HTR-8/SVneo (cell line): ENCODE measurements at regions not wholly inside any gene's neighbourhood (a gene's known extent, or its start where the extent isn't known, plus 50 kb on each side); places are given as distances from the start of the nearest gene placed in this dataset.

ENCODE experiments used
- DNase-seq: peaks from one replicate; pipeline ENCODE4 v3.0.0; 2011; ENCODE audit warnings: low spot score, mixed read lengths; ENCODE audit not compliant: insufficient read length
- FAIRE-seq: peaks from 2 replicates; lab custom pipeline; 2011; peaks lifted over from hg19 to GRCh38; lab: Jason Lieb, UNC

GRCh38 chr15:61500951-61501620 is 272.0 kb upstream of the RORA start:
- no peak for DNase-seq
- no peak for FAIRE-seq

DNA sequence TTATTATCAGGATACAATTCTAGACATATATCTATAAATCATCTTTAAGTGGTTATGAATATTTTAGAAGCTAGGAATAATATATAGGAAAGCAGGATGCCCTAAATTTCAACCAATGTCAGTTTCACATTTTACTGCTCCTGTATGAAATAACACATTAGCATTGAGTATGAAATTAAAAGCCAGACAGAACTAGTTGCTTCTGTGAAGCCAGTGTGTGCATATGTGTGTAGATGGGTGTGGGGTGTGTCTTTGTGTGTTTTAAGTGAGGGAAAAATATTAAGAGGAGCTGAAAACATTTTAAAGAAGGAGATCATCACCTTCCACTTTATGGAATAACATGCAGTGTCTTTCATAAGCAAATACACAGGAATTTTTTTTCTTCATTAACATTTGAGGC is 271.4 kb upstream of the RORA start:
- FAIRE-seq (no peak), DNase-seq (no peak)

DNA sequence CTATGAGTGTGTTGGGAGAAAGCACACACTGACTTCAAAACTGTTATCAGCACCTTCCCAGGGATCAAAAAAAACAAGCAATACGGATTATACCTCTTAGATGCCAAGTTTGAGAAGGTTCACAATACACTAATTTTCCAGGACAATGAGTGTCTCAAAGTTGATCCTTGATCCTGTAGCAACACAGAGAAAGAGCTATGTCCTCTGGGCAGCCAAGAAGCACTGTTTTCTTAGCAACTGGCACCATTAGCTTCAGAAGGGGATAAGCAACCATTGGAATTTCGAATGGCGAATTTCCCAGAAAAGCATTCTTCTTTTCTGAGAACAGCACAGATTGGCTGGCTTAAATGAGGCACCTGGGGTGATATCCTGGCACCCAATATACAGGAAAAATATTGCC is 270.3 kb upstream of the RORA start:
- no peak for FAIRE-seq
- DNase-seq, result no peak

GRCh38 chr15:61489571-61489970 is 260.5 kb upstream of the RORA start:
- DNase-seq (no peak), FAIRE-seq (no peak)

DNA sequence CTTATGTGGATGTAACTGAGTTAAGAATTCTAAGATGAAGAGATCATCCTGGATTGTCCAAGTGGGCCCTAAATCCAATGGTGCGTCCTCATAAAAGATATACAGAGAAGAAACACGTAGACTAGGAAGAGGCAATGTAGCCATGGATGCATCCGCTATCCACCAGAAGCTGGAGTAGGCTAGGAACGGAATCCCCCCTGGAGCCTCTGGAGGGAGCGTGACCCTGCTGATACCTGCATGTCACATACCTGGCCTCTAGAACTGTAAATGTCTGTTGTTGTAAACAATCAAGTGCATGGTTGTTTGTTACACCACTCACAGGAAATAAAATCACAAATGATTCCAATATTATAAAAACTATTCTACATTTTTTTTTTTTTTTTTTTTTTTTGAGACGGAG is 254.5 kb upstream of the RORA start:
- no peak for FAIRE-seq
- no peak for DNase-seq

- FAIRE-seq (no peak), DNase-seq (no peak)
Observed at GRCh38 chr15:61481886-61482285, 252.8 kb upstream of the RORA start.

- FAIRE-seq (no peak), DNase-seq (no peak)
Observed at GRCh38 chr15:61480863-61481262, 251.8 kb upstream of the RORA start.

DNA sequence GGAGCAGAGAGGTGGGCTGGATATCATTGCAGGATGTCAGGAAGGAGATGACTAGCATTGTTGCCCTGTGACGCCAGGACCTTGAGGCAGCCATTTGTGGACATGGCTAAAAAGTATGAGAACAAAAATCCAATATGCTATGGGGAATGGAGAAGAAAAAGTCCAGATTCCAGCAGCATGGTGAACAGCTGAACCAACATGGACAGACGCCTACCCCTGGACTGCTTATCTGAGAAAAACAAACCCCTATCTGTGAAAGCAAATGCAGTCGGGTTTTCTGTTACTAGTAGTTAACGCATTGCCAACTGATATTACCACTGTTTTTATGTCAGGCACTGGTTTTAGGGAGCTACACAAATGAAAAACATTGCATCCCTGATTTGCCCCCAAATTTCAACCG is 251.2 kb upstream of the RORA start:
- FAIRE-seq, result no peak

DNA sequence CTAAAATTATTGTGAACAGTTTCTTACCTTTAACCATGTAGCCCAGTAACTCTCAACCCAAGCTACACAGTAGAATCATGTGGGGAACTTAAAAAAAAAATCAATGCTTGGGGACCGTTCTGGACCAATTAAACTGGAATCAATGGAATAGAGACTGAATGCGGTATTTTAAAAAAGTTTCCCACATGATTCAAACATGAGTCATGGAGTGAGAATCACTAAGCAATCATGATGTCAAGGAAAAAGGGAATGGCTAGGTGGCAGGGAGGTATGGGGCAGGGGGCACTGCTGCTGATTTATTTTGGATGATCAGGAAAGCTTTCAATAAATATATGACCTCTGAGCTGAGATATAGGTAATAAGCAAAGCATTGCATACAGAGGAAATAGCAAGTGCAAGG is 250.5 kb upstream of the RORA start:
- FAIRE-seq (no peak), DNase-seq (no peak)

More for the DNA sequence above, 251.2 kb upstream of the RORA start:
- DNase-seq, result no peak

GRCh38 chr15:61476741-61477140 is 247.6 kb upstream of the RORA start:
- FAIRE-seq (no peak), DNase-seq (no peak)

GRCh38 chr15:61474796-61475195 is 245.7 kb upstream of the RORA start:
- FAIRE-seq, result no peak
- no peak for DNase-seq

DNA sequence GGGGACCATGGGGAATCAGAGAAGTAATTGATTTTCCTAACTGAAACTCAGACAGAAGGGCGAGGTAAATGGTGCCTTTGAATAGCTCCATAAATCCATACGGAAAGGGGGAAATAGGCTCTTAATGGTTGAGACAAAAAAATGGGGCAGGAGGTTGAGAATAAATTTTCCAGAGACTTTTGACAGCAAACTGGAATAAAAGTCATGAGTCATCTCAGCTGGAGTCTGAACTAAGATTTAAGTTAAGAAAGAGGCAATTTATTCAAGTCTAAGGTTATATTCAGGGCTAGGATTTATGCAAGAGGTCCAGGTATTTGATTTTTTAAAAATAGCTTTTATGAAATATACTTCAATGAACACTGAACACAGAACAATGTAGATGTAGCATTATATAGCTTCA is 238.7 kb upstream of the RORA start:
- FAIRE-seq (no peak), DNase-seq (no peak)

GRCh38 chr15:61459785-61460707 is 230.9 kb upstream of the RORA start:
- FAIRE-seq (no peak), DNase-seq (no peak)

- no peak for FAIRE-seq
- no peak for DNase-seq
Observed at GRCh38 chr15:61457050-61457733, 228.1 kb upstream of the RORA start.

- DNase-seq, result no peak
- FAIRE-seq, result no peak
Observed at GRCh38 chr15:61449186-61449702, 220.1 kb upstream of the RORA start.

- FAIRE-seq (no peak), DNase-seq (no peak)
Observed at GRCh38 chr15:61447981-61448380, 218.9 kb upstream of the RORA start.

DNA sequence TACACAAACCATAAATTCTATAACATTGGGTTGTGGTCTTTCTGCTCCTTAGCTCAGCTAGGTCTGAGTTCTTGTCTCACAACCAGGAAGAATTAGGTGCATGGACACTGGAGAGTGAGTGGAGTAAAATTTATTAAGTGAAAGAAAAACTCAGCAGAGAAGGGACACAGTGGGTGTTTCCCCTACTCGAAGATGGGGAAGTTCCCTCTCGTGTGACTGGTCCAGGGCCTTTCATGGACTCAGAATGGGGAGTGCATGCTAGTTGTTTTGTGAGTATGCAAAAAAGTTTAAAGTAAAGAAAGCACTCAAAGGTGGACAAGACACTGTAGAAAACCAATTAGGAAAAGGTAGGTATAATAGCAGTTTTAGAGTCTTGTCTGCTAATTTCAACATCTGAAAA is 215.5 kb upstream of the RORA start:
- FAIRE-seq (no peak), DNase-seq (no peak)

DNA sequence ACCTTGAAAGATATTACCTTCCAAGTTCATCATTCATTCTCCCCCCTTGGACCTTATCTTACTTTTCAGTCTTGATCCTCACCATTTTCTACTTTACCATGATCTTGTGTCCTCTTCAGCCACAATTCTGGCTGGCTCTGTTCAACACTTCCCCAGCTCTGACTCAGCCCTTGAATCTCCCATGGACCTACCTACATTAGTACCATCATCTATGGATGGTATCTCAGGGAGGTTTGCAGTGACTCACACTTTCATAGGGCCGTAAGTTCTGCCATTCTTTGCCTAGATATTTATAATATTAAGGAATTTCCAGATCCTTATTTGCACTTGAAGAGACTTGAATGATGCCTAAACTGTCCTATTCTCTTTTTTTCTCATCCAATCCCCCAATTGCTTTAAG is 213.7 kb upstream of the RORA start:
- no peak for FAIRE-seq
- no peak for DNase-seq

DNA sequence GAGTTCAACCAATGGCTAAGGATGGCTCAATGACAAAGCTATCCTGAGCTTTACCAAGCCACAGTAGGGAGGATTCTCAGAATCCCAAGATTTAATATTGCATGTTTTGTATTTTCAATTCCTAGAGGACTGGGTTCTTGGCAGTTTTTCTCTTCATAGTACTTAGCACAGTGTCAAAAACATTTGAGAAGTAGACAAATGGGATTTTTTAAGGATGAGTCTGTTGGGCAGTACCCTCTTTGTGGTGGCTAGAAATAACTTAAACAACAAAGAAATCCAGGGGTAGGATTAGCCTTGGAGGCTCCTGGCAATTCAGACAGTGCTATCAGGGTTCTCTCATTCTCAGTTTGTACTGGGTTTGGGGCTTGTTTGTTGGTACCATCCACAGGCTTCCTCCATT is 212.8 kb upstream of the RORA start:
- FAIRE-seq, result no peak
- no peak for DNase-seq

- FAIRE-seq, result no peak
- no peak for DNase-seq
Observed at GRCh38 chr15:61426466-61426865, 197.4 kb upstream of the RORA start.

DNA sequence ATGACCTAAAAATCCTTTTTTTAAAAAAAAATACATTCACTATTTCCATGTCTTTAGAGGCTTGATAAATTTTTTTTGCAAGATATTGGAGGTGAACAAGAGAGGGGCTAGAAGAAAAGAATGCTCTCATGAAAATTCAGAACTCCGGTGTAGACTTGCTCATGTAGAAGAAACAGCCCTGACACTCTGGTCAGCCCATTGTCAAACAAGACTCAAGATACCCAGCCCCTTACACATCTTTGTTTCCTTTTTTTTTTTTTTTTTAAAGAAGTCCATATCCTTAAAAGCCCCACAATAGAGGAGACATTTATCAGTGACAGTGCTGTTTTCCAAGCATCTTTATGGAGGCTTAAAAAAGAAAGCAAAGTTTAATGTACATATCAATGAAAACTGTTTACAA is 196.8 kb upstream of the RORA start:
- DNase-seq (no peak), FAIRE-seq (no peak)
